ENCODE measurements at regions not wholly inside any gene's neighbourhood (a gene's known extent, or its start where the extent isn't known, plus 50 kb on each side); places are given as distances from the start of the nearest gene placed in this dataset.
"Not testable (repeated sequence)": the region's sequence is repeated elsewhere in the genome, so short reads cannot be mapped to it uniquely, and the experiment has no call there.

DNA sequence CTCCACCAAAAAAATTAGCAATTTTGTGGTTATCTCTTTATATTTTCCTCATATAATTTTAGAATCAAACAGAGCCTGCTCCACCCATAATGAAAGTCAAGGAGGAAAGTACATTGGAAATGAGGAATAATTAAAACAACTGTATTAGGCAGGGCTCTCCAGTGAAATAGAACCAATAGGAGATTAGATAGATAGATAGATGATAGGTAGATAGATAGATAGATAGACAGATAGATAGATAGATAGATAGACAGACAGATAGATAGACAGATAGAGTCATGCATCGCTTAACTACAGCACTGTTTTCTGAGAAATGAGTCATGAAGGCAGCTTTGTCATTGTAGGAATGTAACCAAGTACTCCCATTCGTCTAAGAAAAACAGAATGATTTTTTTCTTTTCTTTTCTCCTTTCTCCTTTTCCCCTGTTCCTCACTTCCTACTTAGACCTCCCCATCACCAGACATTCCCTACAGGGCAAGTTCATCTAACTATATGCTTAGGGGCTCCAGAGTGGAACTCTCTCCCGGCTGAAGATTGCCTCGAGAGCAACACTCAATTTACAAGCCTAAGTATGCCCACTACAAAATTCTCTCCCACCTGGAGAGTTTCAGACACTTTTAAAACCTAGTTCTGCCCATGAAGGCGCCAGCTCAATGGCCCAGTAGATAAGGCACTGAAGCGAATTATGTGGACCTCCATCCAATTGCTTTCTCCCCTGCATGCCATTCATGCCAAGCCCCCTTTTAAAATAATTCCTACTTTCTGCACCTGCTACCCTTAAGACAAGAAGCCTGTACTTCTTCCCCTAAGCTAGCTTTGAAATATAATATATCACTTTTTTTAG is 53.3 kb upstream of the LIPC start:
- Histone ChIP-seq H3K9me3 (ENCODE audit: control insufficient read depth, insufficient read depth, low read length) (no peaks in the 10 kb centered on the region), H3K4me3 (ENCODE audit: low read length) (no peak overlapping the region), H3K36me3 (ENCODE audit: control insufficient read depth, insufficient read depth, low read length) (no peaks in the 10 kb centered on the region), H3K4me1 (ENCODE audit: control insufficient read depth, insufficient read depth, low read length) (no peaks in the 10 kb centered on the region), H3K27me3 (ENCODE audit: control insufficient read depth, insufficient read depth, low read length) (no peaks in the 10 kb centered on the region), H3K27ac (ENCODE audit: low read length) (no peak overlapping the region)
- H3K9me3 Mint-ChIP-seq, result peaks cover 3 to 4% of the 10 kb centered on the region in 2 donors
- H3K4me1 Mint-ChIP-seq, result peaks cover under 1% of the 10 kb centered on the region in 2 donors
- TF ChIP-seq, protein P1, sequence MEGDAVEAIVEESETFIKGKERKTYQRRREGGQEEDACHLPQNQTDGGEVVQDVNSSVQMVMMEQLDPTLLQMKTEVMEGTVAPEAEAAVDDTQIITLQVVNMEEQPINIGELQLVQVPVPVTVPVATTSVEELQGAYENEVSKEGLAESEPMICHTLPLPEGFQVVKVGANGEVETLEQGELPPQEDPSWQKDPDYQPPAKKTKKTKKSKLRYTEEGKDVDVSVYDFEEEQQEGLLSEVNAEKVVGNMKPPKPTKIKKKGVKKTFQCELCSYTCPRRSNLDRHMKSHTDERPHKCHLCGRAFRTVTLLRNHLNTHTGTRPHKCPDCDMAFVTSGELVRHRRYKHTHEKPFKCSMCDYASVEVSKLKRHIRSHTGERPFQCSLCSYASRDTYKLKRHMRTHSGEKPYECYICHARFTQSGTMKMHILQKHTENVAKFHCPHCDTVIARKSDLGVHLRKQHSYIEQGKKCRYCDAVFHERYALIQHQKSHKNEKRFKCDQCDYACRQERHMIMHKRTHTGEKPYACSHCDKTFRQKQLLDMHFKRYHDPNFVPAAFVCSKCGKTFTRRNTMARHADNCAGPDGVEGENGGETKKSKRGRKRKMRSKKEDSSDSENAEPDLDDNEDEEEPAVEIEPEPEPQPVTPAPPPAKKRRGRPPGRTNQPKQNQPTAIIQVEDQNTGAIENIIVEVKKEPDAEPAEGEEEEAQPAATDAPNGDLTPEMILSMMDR (IDR thresholded peaks at IDR 0.05), result no peak
- 89% methylated on average over 6 of the region's 6 CpGs for WGBS (ENCODE audit: insufficient coverage)
- peaks cover 8% of the 10 kb centered on the region in 2 donors for H3K27me3 Mint-ChIP-seq (ENCODE audit: low read depth in 2 of 2)
- ATAC-seq (no peak), DNase-seq (no peak)
- H3K27ac Mint-ChIP-seq, result no peak overlapping the region
- intact Hi-C loops (cut with micrococcal nuclease), result no loop called here
- peaks cover 12% of the 10 kb centered on the region for H3K36me3 Mint-ChIP-seq
- H3K4me3 Mint-ChIP-seq, result no peak overlapping the region

GRCh38 chr15:58379454-58379853 is 52.3 kb upstream of the LIPC start:
- H3K4me3 Mint-ChIP-seq; H3K4me1 ChIP-seq (ENCODE audit: control insufficient read depth, insufficient read depth, low read length); H3K27me3 Mint-ChIP-seq (ENCODE audit: low read depth in 2 of 2); ATAC-seq; H3K9me3 Mint-ChIP-seq; DNase-seq; H3K4me1 Mint-ChIP-seq; intact Hi-C loops (cut with micrococcal nuclease); H3K27me3 ChIP-seq (ENCODE audit: control insufficient read depth, insufficient read depth, low read length); H3K36me3 ChIP-seq (ENCODE audit: control insufficient read depth, insufficient read depth, low read length); H3K27ac ChIP-seq (ENCODE audit: low read length); H3K9me3 ChIP-seq (ENCODE audit: control insufficient read depth, insufficient read depth, low read length); H3K4me3 ChIP-seq (ENCODE audit: low read length); H3K27ac Mint-ChIP-seq: not testable (repeated sequence)
- H3K36me3 Mint-ChIP-seq, result peaks cover 12% of the 10 kb centered on the region

DNA sequence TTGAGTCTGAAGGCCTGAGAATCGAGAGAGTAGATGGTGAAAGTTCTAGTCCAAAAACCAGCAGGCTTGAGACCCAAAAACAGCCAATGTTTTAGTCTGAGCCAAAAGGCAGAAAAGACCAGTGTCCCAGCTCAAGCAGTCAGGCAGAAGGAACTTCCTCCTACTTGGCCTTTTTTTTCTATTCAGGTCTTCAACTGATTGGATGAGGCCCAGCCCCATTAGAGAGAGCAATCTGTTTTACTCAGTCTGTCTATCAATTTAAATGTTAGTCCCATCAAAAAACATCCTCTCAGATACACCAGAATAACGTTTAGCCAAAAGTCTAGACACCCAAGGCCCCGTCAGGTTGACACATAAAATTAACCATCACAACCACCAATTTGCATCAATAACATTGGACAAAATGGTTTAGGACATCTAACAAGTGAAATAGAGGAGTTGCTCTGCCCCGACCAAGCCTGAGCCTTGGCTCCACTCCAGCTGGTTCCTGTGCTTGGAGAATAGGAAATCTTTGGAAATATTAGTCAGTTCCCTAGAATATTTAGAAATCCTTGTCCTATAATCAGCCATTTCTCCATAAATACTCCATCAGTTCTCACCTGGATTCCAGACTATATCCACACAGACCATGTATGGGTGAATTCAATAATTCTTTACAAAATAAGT is 51.4 kb upstream of the LIPC start:
- Histone ChIP-seq H3K4me3 (ENCODE audit: low read length) (no peak overlapping the region), H3K36me3 (ENCODE audit: control insufficient read depth, insufficient read depth, low read length) (no peaks in the 10 kb centered on the region), H3K9me3 (ENCODE audit: control insufficient read depth, insufficient read depth, low read length) (no peaks in the 10 kb centered on the region), H3K27ac (ENCODE audit: low read length) (no peak overlapping the region), H3K4me1 (ENCODE audit: control insufficient read depth, insufficient read depth, low read length) (no peaks in the 10 kb centered on the region), H3K27me3 (ENCODE audit: control insufficient read depth, insufficient read depth, low read length) (no peaks in the 10 kb centered on the region)
- Mint-ChIP-seq H3K4me3 (no peak overlapping the region), H3K9me3 (peaks cover 3 to 4% of the 10 kb centered on the region in 2 donors), H3K36me3 (peaks cover 12% of the 10 kb centered on the region), H3K4me1 (peaks cover 6 to 9% of the 10 kb centered on the region in 2 donors), H3K27me3 (ENCODE audit: low read depth in 2 of 2) (peaks cover 8% of the 10 kb centered on the region in 2 donors), H3K27ac (no peak overlapping the region)
- no peak for DNase-seq
- ATAC-seq, result no peak
- intact Hi-C loops (cut with micrococcal nuclease), result no loop called here
- 93% methylated on average over 4 of the region's 4 CpGs for WGBS (ENCODE audit: insufficient coverage)
- TF ChIP-seq, protein P1 (IDR thresholded peaks at IDR 0.05), result no peak

GRCh38 chr15:58381697-58382096 is 50.1 kb upstream of the LIPC start:
- Mint-ChIP-seq H3K27ac (no peak overlapping the region), H3K36me3 (peaks cover 7% of the 10 kb centered on the region), H3K9me3 (peaks cover 2 to 3% of the 10 kb centered on the region in 2 donors), H3K27me3 (ENCODE audit: low read depth in 2 of 2) (peaks cover 0 to 8% of the 10 kb centered on the region in 2 donors), H3K4me1 (peaks cover 6 to 9% of the 10 kb centered on the region in 2 donors), H3K4me3 (no peak overlapping the region)
- no peaks in the 10 kb centered on the region for H3K36me3 ChIP-seq (ENCODE audit: control insufficient read depth, insufficient read depth, low read length)
- 95% methylated on average over 4 of the region's 4 CpGs for WGBS (ENCODE audit: insufficient coverage)
- DNase-seq (no peak), ATAC-seq (no peak)
- no peaks in the 10 kb centered on the region for H3K27me3 ChIP-seq (ENCODE audit: control insufficient read depth, insufficient read depth, low read length)
- H3K4me3 ChIP-seq (ENCODE audit: low read length), result no peak overlapping the region
- no peaks in the 10 kb centered on the region for H3K9me3 ChIP-seq (ENCODE audit: control insufficient read depth, insufficient read depth, low read length)
- H3K27ac ChIP-seq (ENCODE audit: low read length), result no peak overlapping the region
- TF ChIP-seq, protein P1 (IDR thresholded peaks at IDR 0.05), result no peak
- no peaks in the 10 kb centered on the region for H3K4me1 ChIP-seq (ENCODE audit: control insufficient read depth, insufficient read depth, low read length)
- intact Hi-C loops (cut with micrococcal nuclease), result no loop called here

Measured in natural killer cell (primary cell).